Globus pallidus (tissue), 1 donor: ENCODE measurements at regions not wholly inside any gene's neighbourhood (a gene's known extent, or its start where the extent isn't known, plus 50 kb on each side); places are given as distances from the start of the nearest gene placed in this dataset.

Experiments used
- DNase-seq: peaks from one replicate; pipeline ENCODE4 v3.0.0-alpha.2; 2015; ENCODE audit warnings: low spot score

GRCh38 chrX:15983034-15983433, 128.4 kb upstream of the AP1S2 start:
- DNase-seq, result no peak

- DNase-seq, result no peak
Observed at GRCh38 chrX:15977644-15978043, 123.0 kb upstream of the AP1S2 start.

GRCh38 chrX:15976396-15976795, 121.8 kb upstream of the AP1S2 start:
- DNase-seq, result no peak

GRCh38 chrX:15973946-15974345, 119.3 kb upstream of the AP1S2 start:
- no peak for DNase-seq

GRCh38 chrX:15973299-15973698, 118.7 kb upstream of the AP1S2 start:
- peak; percentile 70 for DNase-seq

GRCh38 chrX:15971696-15972095, 117.1 kb upstream of the AP1S2 start:
- no peak for DNase-seq

- no peak for DNase-seq
Observed at GRCh38 chrX:15963858-15964257, 109.2 kb upstream of the AP1S2 start.

- DNase-seq, result no peak
Observed at GRCh38 chrX:15960237-15960636, 105.6 kb upstream of the AP1S2 start.

GRCh38 chrX:15956681-15957080, 102.1 kb upstream of the AP1S2 start:
- no peak for DNase-seq

GRCh38 chrX:15953801-15954200, 99.2 kb upstream of the AP1S2 start:
- no peak for DNase-seq

- no peak for DNase-seq
Observed at GRCh38 chrX:15952212-15952611, 97.6 kb upstream of the AP1S2 start.

GRCh38 chrX:15948318-15948660, 93.7 kb upstream of the AP1S2 start:
- DNase-seq, result no peak

- DNase-seq, result no peak
Observed at GRCh38 chrX:15947648-15948317, 93.2 kb upstream of the AP1S2 start.

- DNase-seq, result no peak
Observed at GRCh38 chrX:15946783-15947580, 92.4 kb upstream of the AP1S2 start.

- DNase-seq, result no peak
Observed at GRCh38 chrX:15943391-15943790, 88.8 kb upstream of the AP1S2 start.

GRCh38 chrX:15942307-15942706, 87.7 kb upstream of the AP1S2 start:
- DNase-seq, result no peak

- peak; percentile 4 for DNase-seq
Observed at GRCh38 chrX:15939737-15940136, 85.1 kb upstream of the AP1S2 start.

GRCh38 chrX:15938072-15938471, 83.5 kb upstream of the AP1S2 start:
- DNase-seq, result no peak

- no peak for DNase-seq
Observed at GRCh38 chrX:15931362-15931761, 76.7 kb upstream of the AP1S2 start.

- DNase-seq, result no peak
Observed at GRCh38 chrX:15930585-15930984, 76.0 kb upstream of the AP1S2 start.

GRCh38 chrX:15929194-15929593, 74.6 kb upstream of the AP1S2 start:
- DNase-seq, result no peak

GRCh38 chrX:15926622-15927021, 72.0 kb upstream of the AP1S2 start:
- DNase-seq, result no peak

GRCh38 chrX:15918003-15918402, 63.4 kb upstream of the AP1S2 start:
- no peak for DNase-seq

GRCh38 chrX:15916704-15917084, 62.1 kb upstream of the AP1S2 start:
- no peak for DNase-seq
